A204.1 (cell line): ENCODE measurements at regions not wholly inside any gene's neighbourhood (a gene's known extent, or its start where the extent isn't known, plus 50 kb on each side); places are given as distances from the start of the nearest gene placed in this dataset.

ENCODE experiments used
- FAIRE-seq: peaks from 2 replicates; lab custom pipeline; 2012; peaks lifted over from hg19 to GRCh38; lab: Jason Lieb, UNC

DNA sequence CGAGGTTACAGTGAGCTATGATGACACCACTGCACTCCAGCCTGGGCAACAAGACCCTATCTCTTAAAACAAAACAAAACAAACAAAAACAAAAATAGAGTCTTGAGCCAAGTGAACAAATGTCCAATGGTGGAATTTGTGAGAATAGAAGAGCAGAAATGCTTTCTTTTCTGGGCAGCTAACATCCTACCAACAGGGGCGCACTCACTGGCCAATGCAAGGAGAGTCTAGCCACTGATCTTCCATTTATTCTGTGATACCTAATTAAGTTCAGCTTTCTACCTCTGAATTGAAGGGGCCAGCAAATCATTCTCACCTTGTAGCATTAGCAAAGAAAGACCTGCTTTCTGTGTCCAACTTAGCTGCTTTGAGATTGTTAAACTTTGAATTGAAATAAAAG lies 301.9 kb upstream of the NR2F2 start:
- no peak for FAIRE-seq

DNA sequence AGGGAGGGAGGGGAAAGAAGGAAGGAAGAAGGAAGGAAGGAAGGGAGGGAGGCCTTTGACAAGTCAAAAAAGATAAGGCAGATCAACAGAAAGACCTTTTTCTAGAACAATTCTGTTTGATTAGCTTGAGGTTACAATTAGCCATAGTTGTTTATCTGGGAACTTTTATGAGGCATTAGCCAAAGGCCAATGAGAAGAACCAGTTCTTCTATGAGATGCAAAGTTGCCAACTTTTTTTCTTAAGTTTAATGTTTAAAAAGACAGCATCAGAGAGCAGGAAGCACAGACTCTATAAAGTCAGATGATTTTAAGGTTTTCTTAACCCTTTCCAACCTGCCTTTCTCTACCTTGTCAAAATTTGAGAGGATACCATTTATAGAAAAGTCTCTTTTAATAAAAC lies 301.3 kb upstream of the NR2F2 start:
- FAIRE-seq, result no peak

DNA sequence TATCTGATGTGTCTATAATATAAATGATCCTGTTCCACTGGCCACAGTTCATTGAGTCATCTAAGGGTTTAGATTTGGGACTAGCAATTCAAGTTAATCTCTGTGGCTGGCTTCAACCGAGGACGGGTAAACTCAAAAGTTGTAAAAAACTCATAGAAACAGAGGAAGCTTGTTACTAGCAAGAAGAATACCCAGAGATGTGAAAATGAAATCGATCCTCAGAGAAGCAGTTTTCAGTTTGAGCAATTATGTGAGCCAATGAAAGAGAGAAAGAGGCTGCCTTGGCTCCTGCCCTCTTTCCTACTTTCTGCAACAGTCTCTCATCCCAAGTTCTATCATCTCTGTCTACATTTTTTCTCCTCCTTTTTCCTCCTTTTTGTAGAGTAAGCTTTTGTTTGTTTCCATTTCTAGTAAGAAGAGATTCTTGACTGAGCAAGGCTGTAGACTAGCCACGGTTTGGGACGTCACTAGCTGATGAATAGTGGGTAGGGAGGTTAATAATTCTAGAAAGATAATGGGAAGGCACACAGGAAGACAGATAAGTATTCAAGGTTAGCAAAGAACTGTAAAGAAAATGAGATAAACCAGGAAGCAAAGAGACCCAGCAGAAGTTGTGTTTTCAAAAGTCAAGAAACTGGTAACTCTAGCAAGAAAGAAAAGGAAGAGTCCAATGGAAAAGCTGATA lies 298.9 kb upstream of the NR2F2 start:
- no peak for FAIRE-seq

DNA sequence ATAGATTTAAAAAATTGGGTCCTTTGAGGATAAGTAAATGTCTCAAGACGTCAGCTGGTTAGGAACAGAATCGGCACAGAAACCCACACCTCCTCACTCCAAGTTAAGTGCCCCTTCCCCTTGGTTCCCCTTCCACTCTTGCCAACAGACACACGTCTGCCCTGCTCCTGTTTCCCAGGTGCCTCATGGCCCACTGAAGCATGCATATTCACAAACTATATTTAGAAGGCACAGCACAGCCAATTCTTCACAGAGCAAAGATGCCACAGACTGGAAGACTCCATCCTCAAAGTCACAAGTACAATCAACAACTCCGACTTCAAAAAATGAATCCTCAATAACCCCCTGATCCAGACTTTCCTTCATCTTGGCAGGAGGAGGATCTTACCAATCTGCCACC lies 295.4 kb upstream of the NR2F2 start:
- FAIRE-seq, result no peak

DNA sequence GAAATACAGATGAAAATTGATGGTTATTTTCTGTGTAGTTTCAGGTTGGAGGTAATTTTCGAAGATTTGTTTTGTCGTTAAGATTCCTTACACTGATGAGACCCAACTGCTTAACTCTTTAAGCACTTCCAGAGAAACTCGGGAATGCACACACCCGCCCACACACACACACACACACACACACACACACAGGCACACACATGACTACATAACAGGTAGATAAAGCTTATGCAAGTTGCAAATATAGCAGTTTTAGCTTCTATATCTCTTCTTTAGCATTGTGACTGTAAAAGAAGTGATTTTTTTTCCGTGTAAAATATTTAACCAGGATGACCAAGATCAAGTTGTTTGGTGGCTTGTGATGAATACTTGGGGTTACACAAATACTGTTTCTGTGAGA lies 294.9 kb upstream of the NR2F2 start:
- no peak for FAIRE-seq

DNA sequence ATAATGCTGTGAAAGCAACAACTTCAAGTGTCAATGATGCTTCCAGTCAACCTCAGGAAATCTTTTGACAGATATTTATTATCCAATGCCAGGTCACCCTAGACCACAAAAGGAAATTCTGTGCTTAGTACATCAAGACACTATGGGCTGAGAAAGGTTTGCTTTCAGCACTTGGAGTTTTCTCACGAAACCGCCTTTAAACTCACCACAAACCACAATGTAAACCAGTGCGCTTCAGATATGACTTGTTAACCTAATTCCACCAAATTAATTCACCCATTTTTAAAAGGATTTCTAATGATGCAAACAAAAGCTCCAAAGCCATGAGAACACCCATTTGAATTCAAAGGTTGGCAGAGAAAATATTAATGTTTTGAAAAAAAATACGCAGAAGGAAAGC lies 292.9 kb upstream of the NR2F2 start:
- no peak for FAIRE-seq

DNA sequence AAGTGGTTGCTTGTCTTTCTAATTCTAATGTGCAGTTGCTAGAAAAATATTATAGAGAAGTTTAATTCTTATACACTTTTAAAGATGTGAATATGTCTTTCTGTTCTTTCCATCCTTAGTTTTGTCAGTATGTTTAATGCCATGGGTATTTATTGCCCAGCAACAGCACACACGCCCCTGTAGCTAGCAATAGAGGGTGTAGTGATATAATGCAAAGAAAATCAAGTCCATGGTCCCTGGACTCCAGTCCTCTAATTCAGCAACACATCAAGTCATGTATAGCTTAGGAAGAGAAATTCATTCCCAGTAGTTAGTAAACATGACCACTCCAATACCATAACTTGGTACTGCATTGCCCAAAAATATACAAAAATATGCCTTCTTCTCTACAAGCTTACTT lies 292.4 kb upstream of the NR2F2 start:
- FAIRE-seq, result no peak

DNA sequence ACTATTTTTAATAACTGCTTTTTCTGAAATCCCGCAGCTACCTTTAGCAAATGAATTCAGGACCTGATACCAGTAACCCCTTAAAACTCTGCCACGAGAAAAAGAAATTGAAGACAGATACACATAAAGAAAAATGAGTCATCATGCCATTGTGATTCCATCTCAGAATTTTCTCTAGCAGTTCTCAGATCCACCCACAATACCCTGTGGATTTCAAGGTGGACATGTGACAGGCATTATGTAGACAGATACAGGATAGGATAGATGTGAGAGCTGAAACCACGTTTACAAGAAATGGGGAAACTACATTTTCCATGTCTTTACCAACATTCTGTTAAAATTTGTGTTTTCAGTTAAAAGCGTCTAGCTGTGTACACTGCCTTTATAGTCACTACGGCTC lies 291.9 kb upstream of the NR2F2 start:
- no peak for FAIRE-seq

DNA sequence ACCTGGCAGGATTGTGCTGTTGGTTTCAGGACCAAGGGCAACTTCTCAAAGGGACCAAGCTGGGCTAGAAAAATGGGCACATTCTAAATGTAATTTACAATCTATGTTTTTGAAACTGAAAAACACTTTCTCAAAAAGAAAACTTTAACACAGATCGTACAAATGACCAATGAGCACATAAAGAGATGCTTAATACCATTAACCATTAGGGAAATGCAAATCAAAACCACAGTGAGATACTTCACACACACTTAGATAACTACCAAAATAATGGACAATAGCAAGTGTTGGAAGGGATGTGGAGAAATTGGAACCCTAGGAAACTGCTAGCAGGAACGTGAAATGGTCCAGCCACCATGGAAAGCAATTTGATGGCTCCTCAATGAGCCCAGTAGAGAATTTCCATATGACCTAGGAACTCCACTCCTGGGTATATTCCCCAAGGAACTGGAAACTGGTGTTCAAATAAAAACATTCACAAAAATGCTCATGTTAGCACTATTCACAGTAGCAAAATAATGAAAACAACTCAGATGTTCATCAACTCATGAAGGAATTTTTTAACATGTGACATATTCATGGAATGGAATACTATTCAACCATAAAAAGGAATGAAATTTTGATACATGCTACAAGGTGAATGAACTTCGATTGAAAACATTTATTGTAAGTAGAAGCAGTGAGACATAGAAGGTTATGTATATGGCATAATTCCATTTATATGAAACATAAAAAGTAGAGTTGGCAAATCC lies 288.3 kb upstream of the NR2F2 start:
- FAIRE-seq, result no peak

DNA sequence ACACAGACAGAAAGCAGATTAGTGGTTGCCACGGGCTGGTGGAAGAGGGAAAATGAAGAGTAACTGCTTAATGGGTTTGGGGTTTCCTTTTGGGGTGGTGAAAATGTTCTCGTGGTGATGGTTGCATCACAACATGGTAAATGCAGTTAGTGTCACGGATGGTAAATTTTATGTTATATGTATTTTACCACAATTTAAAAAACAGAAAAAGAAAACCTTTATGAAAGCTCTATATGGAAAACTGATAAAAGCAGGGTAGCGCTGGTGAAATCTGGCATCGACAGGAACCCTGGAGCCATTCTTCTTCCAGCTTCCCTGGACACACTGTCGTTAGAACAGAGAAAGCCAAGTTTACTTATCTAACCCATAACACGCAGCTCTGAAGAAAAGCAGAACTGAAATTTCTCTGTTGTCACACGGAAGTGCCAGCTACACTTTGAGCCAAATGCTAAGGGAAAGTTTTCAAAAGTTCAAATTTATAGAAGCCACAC lies 287.7 kb upstream of the NR2F2 start:
- FAIRE-seq, result no peak

DNA sequence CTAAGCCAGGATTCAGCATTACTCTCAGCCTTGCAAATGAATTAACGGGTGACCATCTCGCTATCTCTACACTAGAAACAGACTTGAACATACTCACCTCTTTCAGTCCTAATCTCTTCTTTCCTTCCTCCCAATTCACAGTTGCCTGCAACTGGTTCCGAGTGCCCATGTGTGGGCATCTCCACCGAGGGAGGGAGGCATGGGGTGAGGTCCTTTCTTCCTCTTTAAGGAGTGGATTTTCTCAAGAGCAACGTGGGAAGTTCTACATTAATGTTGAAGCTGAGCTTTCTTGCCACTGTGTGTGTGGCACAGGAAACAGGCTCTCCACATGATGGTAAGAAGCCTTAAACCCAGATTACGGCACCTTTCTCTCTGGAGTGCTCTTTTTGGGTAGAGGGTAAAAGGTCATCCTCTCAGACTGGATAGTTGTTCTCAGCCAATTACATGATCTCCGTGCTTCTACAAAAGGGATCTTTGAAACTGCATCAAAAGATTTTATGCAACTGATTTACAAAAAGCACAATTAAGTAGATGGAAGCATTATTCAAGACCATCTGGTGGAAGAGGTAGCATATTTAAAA lies 286.8 kb upstream of the NR2F2 start:
- no peak for FAIRE-seq

DNA sequence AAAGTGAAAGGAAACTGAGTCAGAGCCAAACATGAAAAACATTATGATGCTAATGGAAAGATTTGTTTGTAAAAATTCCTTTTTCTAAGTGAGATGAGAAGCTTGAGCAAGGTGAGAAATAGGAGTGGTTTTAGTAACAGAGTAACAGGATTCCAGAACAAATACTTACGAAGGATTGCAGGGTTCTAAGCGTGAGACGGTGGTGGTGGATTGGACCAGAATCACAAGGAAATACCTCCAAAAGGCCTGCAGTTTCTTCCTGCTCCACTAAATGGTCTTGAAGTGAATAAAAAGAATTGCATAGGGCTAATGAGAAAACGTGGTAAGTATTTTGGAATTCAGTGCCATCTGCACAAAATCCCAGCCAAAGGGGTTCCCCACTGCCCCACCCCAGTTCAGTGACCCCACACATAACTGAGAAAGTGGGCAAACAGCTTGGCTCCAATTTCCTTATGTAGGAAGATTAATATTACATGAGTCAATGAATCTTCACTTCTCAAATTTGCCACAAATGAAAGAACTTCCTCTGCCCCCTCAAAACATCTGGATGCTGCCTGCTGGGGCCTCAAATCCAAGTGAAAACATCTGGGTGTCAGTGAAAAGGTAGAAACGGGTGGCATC lies 283.8 kb upstream of the NR2F2 start:
- FAIRE-seq, result no peak

DNA sequence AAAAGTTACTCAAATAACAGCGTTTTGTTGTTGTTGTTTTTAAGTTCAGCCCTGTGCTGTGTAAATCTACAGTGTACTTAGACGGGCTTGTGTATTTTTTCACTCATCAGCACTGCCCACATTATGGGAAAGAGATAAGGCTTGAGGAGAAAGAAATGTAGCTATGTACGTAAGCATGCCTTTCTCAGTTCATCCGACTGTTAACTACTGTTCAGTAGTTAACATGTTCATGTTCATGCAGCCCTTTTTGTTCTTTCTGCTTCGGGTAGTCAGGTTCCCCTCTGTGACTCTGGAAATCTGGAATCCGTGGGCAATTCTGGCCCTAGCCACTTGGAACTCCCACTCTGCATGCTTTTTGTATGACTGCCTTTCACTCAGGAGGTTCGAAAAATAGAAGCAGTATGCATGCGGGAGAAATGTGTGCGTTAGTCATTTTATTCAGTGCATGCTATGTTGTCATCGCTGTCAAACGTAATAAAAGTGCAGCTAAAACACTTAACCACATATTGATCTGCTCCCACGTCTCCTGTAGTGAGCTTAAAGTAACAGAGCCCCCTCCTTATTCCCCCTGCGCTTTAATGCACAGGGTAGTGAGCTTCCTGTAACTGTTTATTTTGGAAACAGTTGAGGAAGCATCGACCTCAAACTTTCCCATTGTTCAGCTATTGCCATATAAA lies 283.1 kb upstream of the NR2F2 start:
- no peak for FAIRE-seq

DNA sequence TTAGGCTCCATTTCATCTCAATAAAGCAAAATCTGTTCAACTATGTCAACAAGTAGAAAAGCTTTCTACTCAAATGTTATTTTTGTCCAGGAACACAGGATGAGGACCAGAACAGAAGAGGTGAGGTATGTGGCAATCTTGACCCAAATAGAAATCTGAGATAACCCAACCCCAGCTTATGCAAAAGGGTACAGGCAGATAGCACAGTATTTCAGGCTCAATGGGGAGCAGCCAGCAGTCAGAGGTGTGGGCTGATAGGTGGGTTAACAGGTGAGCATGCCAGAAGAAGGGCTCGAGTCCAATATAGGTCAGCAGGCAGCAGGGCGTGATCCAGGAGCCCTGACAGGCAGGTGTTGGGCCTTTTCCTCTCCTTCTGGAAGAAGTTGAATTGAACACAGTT lies 281.2 kb upstream of the NR2F2 start:
- no peak for FAIRE-seq

DNA sequence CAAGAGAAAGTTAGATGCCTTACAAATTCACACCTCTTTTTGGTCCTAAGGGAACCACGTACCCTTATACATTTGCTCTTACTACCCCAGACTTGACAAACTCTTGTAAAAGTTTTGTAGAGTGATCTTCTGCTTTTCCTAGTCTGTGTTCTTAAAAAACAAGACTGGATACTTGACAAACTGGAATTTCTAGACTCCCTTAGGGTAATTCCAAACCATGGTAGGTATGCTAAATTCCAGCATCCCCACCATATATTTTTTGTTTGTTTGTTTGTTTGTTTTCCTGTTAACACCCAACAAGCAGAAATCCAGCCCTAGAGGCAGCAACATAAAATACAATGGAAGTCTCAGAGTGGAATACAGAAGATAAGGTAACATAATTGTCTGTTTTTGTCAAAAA lies 280.7 kb upstream of the NR2F2 start:
- no peak for FAIRE-seq

DNA sequence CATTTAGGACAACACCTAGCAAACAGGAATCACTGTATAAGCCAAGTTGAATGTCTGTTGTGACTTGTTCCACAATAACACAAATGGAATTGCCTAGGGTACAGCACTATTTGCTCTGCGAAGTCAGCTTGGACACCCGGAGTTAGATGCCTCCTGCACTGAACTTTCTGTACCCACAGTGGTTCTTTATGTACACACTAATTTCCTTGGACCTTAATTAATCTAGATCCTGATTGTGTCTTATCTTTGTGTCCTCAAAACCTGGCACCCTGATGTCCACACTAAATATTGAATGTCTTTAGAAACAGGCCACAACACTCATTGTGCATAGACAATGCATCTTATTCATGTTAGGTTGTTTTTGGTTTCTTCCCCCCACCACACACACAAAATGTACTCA lies 278.9 kb upstream of the NR2F2 start:
- no peak for FAIRE-seq

DNA sequence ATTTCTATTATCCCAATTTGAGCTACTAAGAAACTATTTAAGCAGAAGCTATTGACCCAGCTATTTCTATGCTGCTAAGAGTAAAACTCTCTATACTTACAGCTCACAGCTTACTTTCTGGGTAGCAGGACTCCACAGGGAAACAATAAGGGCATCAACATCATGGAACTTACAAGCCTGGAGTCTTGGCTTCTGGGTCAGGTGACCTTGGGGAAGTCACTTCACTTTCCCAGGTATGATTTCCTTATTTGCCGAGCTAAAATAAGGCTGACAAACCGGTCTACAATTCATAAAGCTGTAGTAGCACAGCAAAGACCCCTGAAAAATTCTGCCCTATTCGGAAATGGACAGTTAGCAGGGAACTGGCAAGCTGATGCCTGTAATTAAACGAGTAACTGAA lies 278.3 kb upstream of the NR2F2 start:
- FAIRE-seq, result no peak

DNA sequence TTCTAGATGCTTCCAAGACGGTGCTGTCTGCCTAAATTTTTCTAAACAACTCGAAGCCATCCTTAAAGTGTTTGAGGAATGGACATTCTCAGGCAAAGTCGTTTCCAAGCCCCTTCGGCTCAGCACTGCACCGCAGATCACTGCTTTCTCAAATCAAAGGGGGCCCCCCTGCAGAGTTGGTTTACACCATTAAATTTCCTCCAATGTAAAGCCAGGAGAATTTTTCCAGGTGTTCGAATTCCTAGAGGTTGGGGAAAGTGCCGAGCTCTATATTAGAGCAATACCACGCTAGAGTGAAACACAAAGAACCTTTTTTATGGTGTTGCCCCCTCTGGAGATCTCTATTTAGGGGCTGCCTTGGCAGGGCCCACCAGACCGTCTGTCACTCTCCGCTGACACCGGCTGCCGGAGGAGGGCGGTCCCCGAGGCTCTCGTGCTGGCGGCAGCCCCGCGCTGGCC lies 277.9 kb upstream of the NR2F2 start:
- FAIRE-seq, result no peak

DNA sequence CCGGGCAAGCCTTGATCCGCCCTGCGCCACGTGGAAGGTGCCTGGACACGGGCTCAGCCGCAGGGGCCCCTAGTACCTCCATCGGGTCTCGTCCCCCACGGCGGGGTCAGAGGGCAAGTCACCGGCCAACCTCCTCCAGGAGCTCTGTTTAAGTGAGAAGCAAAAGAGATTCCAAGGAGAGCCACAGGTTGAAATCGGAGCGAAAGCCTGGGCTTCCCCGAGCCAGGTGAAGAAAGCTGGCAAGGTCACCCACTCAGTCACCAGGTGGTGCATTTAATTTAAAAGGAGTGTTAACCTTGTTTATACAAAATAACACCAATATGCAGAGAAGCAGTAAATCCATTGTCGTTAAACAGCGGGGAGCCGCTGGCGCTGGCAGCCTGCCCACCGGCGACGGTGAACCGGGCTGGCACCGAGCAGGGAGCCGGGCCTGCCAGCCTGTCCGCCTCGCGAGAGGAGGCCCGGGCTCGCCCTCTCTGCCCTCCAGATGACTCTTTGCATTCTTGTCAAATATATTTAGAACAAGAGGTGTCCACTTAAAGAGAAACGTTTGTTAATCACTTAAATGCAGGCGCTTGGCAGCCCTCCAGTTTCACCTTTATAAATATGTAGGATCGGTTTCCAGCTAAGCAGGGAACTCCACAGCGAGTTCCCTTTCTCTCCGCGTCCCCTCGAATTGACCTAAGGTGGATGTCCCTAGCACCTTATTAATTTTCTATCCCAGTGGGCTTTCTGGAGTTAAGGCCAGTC lies 277.3 kb upstream of the NR2F2 start:
- FAIRE-seq, result no peak

DNA sequence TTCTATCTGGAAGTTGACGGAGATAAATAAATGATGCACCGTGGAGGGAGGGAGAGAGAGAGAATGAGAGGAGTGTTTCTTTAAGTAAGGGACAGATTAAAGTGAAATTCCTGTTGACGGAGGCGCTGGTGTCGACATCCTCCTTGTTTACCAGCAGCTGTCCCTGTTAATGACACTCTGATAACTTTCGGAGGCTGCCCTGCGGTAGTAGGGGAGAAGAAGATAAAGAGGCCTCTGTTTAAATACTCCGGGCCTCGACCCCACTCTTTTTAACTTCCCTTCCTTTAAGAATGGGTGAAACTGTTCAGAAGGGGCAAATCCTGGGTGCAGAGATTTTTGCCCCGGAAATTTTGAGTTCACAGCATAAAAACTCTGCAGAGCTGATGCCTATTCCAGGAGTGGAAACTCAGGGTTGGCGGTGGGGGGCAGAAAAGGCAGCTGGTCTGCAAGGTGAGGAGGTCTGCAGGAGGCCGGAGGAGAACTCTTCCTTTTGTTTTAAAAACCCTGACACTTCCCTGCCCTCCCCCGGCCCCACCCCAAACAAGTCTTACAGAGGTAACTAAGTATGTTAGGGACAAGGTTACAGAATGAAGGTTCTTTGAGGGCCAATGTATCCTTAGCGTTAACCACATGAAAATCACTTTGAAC lies 276.6 kb upstream of the NR2F2 start:
- no peak for FAIRE-seq

DNA sequence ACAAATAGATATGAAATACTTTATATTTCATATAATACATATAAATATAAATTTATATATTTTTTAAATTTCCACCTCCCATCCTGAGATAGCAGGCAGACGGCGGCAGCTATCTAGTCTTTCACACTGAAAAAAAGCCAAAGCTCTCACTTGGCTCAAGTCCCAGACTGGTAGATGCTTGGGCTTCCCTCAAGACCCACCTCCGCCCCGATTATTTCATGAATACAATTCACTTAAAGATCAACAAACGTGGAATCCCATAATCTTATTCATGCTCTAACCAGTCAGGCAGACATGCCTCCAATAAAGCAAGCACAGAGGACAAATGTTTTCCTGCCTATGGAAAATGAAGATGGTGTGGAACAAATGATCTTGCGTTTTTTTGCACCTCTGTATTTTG lies 275.9 kb upstream of the NR2F2 start:
- no peak for FAIRE-seq
